ENCODE measurements at regions not wholly inside any gene's neighbourhood (a gene's known extent, or its start where the extent isn't known, plus 50 kb on each side); places are given as distances from the start of the nearest gene placed in this dataset.
"Not testable (repeated sequence)": the region's sequence is repeated elsewhere in the genome, so short reads cannot be mapped to it uniquely, and the experiment has no call there.

DNA sequence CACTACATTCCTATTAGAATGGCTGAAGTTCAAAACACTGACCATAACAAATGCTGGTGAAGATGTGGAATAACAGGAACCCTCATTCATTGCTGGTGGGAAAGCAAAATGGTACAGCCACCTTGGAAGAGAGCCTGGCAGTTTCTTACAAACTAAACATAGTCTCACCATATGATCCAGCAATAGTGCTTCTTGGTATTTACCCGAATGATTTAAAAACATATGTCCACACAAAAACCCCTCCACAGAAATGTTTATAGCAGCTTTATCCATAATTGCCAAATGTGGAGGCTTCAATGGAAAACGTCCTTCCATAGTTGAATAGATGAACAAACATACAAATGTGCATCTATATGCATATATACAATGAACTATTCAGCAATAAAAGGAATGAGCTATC lies 330.8 kb downstream of the BTBD3 start:
- H3K27ac ChIP-seq (ENCODE audit: insufficient read length, low read depth, low read length), result no peak overlapping the region
- H3K18ac ChIP-seq (ENCODE audit: insufficient read length, low read depth, low read length), result no peak overlapping the region
- H4K91ac ChIP-seq (ENCODE audit: insufficient read length, low read depth, low read length), result no peak overlapping the region
- no peak overlapping the region for H3K23ac ChIP-seq (ENCODE audit: insufficient read length, low read depth, low read length)
- H3K79me2 ChIP-seq (ENCODE audit: insufficient read depth, low read length), result no peaks in the 10 kb centered on the region
- peaks cover 21 to 23% of the 10 kb centered on the region in 2 experiments for H3K4me1 Mint-ChIP-seq
- no peak overlapping the region for H2BK120ac ChIP-seq (ENCODE audit: low read depth, low read length, poor library complexity, severe bottlenecking)
- H2AK5ac ChIP-seq (ENCODE audit: insufficient read length, low read length), result no peak overlapping the region
- H3K9me3 Mint-ChIP-seq, result peaks cover 3% of the 10 kb centered on the region in 2 experiments; a peak in 2 of 5 replicates
- no peak overlapping the region for H2AFZ ChIP-seq (ENCODE audit: low read length)
- no peak overlapping the region for H2BK12ac ChIP-seq (ENCODE audit: insufficient read length, low read depth, low read length)
- H3K79me1 ChIP-seq (ENCODE audit: insufficient read depth, low read depth, low read length, poor library complexity, severe bottlenecking), result no peaks in the 10 kb centered on the region
- H3K4me2 ChIP-seq (ENCODE audit: insufficient read depth, insufficient read length, low read length), result no peak overlapping the region
- no peak overlapping the region for H2BK20ac ChIP-seq (ENCODE audit: low read depth, low read length, poor library complexity, severe bottlenecking)
- no peak overlapping the region for H3K4me3 Mint-ChIP-seq
- no peak overlapping the region for H3K4ac ChIP-seq (ENCODE audit: low read depth, low read length)
- no peak overlapping the region for H3T11ph ChIP-seq (ENCODE audit: low read length)
- no peaks in the 10 kb centered on the region; a peak in 1 of 7 replicates for H3K36me3 Mint-ChIP-seq (ENCODE audit: insufficient read depth in 1 of 3, low read depth in 3 of 3)
- no peak overlapping the region for H3K56ac ChIP-seq (ENCODE audit: insufficient read length, low read depth, low read length)
- peaks cover 4% of the 10 kb centered on the region; the same call in 1 of the 2 replicates for H3K4me1 ChIP-seq (ENCODE audit: insufficient read depth, low read length)
- no peaks in the 10 kb centered on the region for H3K23me2 ChIP-seq (ENCODE audit: insufficient read length, low read depth, low read length, poor library complexity, severe bottlenecking)
- no peaks in the 10 kb centered on the region for H4K20me1 ChIP-seq (ENCODE audit: control insufficient read depth, insufficient read depth, insufficient read length)
- no peaks in the 10 kb centered on the region for H3K9me3 ChIP-seq (ENCODE audit: control insufficient read depth, low read depth, low read length)
- no peak overlapping the region for H2BK5ac ChIP-seq (ENCODE audit: insufficient read length, low read length)
- H4K5ac ChIP-seq (ENCODE audit: insufficient read length, low read depth, low read length), result no peak overlapping the region
- peaks cover 1% of the 10 kb centered on the region; the same call in 1 of the 2 replicates for H3K27me3 Mint-ChIP-seq (ENCODE audit: low read depth)
- no CpG with 5 or more reads among the region's 2 CpGs for WGBS (ENCODE audit: extremely low coverage, insufficient read length, low lambda C conversion rate)
- H4K8ac ChIP-seq (replicated peaks; ENCODE audit: insufficient read length, low read depth, low read length), result no peak overlapping the region
- H3K14ac ChIP-seq (ENCODE audit: insufficient read depth, low read length), result no peak overlapping the region
- TF ChIP-seq, protein P1, sequence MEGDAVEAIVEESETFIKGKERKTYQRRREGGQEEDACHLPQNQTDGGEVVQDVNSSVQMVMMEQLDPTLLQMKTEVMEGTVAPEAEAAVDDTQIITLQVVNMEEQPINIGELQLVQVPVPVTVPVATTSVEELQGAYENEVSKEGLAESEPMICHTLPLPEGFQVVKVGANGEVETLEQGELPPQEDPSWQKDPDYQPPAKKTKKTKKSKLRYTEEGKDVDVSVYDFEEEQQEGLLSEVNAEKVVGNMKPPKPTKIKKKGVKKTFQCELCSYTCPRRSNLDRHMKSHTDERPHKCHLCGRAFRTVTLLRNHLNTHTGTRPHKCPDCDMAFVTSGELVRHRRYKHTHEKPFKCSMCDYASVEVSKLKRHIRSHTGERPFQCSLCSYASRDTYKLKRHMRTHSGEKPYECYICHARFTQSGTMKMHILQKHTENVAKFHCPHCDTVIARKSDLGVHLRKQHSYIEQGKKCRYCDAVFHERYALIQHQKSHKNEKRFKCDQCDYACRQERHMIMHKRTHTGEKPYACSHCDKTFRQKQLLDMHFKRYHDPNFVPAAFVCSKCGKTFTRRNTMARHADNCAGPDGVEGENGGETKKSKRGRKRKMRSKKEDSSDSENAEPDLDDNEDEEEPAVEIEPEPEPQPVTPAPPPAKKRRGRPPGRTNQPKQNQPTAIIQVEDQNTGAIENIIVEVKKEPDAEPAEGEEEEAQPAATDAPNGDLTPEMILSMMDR (conservative IDR thresholded peaks at IDR 0.05), result no peak
- no peak overlapping the region for H3K27ac Mint-ChIP-seq
- no peak overlapping the region for H3K9ac ChIP-seq (ENCODE audit: extremely low read depth, insufficient read length, low read length)
- DNase-seq, result no peak
- H2BK15ac ChIP-seq (ENCODE audit: low read depth, low read length), result no peak overlapping the region
- no peaks in the 10 kb centered on the region for H3K27me3 ChIP-seq (ENCODE audit: insufficient read depth, low read length)

DNA sequence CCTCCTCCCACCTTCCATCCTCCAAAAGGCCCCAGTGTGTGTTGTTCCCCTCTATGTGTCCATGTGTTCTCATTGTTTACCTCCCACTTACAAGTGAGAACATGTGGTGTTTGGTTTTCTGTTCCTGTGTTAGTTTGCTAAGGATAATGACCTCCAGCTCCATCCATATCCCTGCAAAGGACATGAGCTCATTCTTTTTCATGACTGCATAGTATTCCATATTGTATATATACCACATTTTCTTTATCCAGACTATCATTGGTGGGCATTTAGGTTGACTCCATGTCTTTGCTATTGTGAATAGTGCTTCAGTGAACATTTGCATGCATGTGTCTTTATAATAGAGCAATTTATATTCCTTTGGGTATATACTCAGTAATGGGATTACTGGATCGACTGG lies 333.0 kb downstream of the BTBD3 start:
- H2AFZ ChIP-seq (ENCODE audit: low read length); H3K4me1 ChIP-seq (ENCODE audit: insufficient read depth, low read length); H2BK15ac ChIP-seq (ENCODE audit: low read depth, low read length); H3K4ac ChIP-seq (ENCODE audit: low read depth, low read length); H2BK120ac ChIP-seq (ENCODE audit: low read depth, low read length, poor library complexity, severe bottlenecking); H3K27me3 ChIP-seq (ENCODE audit: insufficient read depth, low read length); H3K36me3 Mint-ChIP-seq (ENCODE audit: insufficient read depth in 1 of 3, low read depth in 3 of 3); H3K27ac ChIP-seq (ENCODE audit: insufficient read length, low read depth, low read length); DNase-seq; H2BK20ac ChIP-seq (ENCODE audit: low read depth, low read length, poor library complexity, severe bottlenecking); H3K18ac ChIP-seq (ENCODE audit: insufficient read length, low read depth, low read length); H3K56ac ChIP-seq (ENCODE audit: insufficient read length, low read depth, low read length); H3K79me2 ChIP-seq (ENCODE audit: insufficient read depth, low read length); H3K14ac ChIP-seq (ENCODE audit: insufficient read depth, low read length); H2BK12ac ChIP-seq (ENCODE audit: insufficient read length, low read depth, low read length); H3K23ac ChIP-seq (ENCODE audit: insufficient read length, low read depth, low read length); H3K23me2 ChIP-seq (ENCODE audit: insufficient read length, low read depth, low read length, poor library complexity, severe bottlenecking); H3K4me2 ChIP-seq (ENCODE audit: insufficient read depth, insufficient read length, low read length); H3K9me3 ChIP-seq (ENCODE audit: control insufficient read depth, low read depth, low read length); H3K27me3 Mint-ChIP-seq (ENCODE audit: low read depth); H2BK5ac ChIP-seq (ENCODE audit: insufficient read length, low read length); H3K4me3 Mint-ChIP-seq; H3T11ph ChIP-seq (ENCODE audit: low read length); H3K9ac ChIP-seq (ENCODE audit: extremely low read depth, insufficient read length, low read length); H4K5ac ChIP-seq (ENCODE audit: insufficient read length, low read depth, low read length); H3K9me3 Mint-ChIP-seq; H4K20me1 ChIP-seq (ENCODE audit: control insufficient read depth, insufficient read depth, insufficient read length); H4K8ac ChIP-seq (replicated peaks; ENCODE audit: insufficient read length, low read depth, low read length); H2AK5ac ChIP-seq (ENCODE audit: insufficient read length, low read length); H3K79me1 ChIP-seq (ENCODE audit: insufficient read depth, low read depth, low read length, poor library complexity, severe bottlenecking); H4K91ac ChIP-seq (ENCODE audit: insufficient read length, low read depth, low read length); H3K27ac Mint-ChIP-seq: not testable (repeated sequence)
- WGBS (ENCODE audit: extremely low coverage, insufficient read length, low lambda C conversion rate), result no CpG with 5 or more reads among the region's 1 CpG
- H3K4me1 Mint-ChIP-seq, result peaks cover 28 to 31% of the 10 kb centered on the region in 2 experiments
